ENCODE measurements at regions not wholly inside any gene's neighbourhood (a gene's known extent, or its start where the extent isn't known, plus 50 kb on each side); places are given as distances from the start of the nearest gene placed in this dataset.
A peak's percentile ranks its signal among the peaks of the same experiment; 100 is the strongest.

GRCh38 chr12:67427336-67427735 is 158.2 kb downstream of the CAND1 start:
- DNase-seq = no peak

- no peak for DNase-seq
Measured at GRCh38 chr12:67428431-67428830, 159.3 kb downstream of the CAND1 start.

- no peak for DNase-seq
Measured at GRCh38 chr12:67430708-67431335, 161.7 kb downstream of the CAND1 start.

GRCh38 chr12:67431411-67432020 is 162.4 kb downstream of the CAND1 start:
- DNase-seq = no peak

GRCh38 chr12:67433385-67434175 is 164.4 kb downstream of the CAND1 start:
- no peak for DNase-seq

- DNase-seq = peak; percentile 93
Measured at GRCh38 chr12:67434671-67435370, 165.7 kb downstream of the CAND1 start.

- no peak for DNase-seq
Measured at GRCh38 chr12:67436230-67436629, 167.1 kb downstream of the CAND1 start.

- DNase-seq = no peak
Measured at GRCh38 chr12:67437011-67437410, 167.9 kb downstream of the CAND1 start.

- DNase-seq = no peak
Measured at GRCh38 chr12:67439611-67440010, 170.5 kb downstream of the CAND1 start.

GRCh38 chr12:67441736-67442346 is 172.7 kb downstream of the CAND1 start:
- peak; percentile 98 for DNase-seq

- no peak for DNase-seq
Measured at GRCh38 chr12:67442347-67442841, 173.2 kb downstream of the CAND1 start.

GRCh38 chr12:67442896-67443295 is 173.7 kb downstream of the CAND1 start:
- DNase-seq = no peak

GRCh38 chr12:67444542-67444941 is 175.4 kb downstream of the CAND1 start:
- DNase-seq = no peak

GRCh38 chr12:67446716-67447115 is 177.6 kb downstream of the CAND1 start:
- DNase-seq = no peak

- DNase-seq = no peak
Measured at GRCh38 chr12:67447180-67447579, 178.0 kb downstream of the CAND1 start.

- DNase-seq = no peak
Measured at GRCh38 chr12:67449591-67450052, 180.5 kb downstream of the CAND1 start.

GRCh38 chr12:67450441-67450840 is 181.3 kb downstream of the CAND1 start:
- DNase-seq = no peak

- DNase-seq = no peak
Measured at GRCh38 chr12:67451206-67451605, 182.0 kb downstream of the CAND1 start.

- no peak for DNase-seq
Measured at GRCh38 chr12:67452119-67452805, 183.1 kb downstream of the CAND1 start.

GRCh38 chr12:67453191-67453590 is 184.0 kb downstream of the CAND1 start:
- no peak for DNase-seq

GRCh38 chr12:67455236-67455635 is 186.1 kb downstream of the CAND1 start:
- no peak for DNase-seq

- peak; percentile 85 for DNase-seq
Measured at GRCh38 chr12:67456431-67456901, 187.3 kb downstream of the CAND1 start.
